ENCODE measurements at regions not wholly inside any gene's neighbourhood (a gene's known extent, or its start where the extent isn't known, plus 50 kb on each side); places are given as distances from the start of the nearest gene placed in this dataset.

DNA sequence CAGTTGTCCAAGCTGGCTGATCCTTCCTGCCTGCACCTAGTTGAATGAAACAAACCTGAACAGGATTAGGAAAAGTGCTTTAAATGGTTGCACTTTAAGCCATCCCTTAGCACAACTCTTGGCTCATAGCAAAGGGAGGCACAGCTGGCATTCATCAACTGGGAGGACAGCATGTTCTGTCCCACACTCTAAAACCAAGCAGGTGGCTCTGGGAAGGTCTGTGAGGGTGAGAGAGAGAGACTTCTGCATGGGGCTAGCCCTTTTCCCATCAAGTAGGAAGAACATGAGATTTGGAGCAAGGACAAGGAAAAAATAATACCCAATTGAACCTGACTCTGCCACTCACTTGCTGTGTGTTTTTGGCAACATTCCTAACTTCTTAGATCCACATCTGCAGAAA lies 140.9 kb upstream of the CCL2 start:
- no peaks in the 10 kb centered on the region for H3K36me3 ChIP-seq (replicated peaks in 1 of 2; ENCODE audit: control insufficient read depth in 1 of 2, insufficient read depth in 2 of 2, low read length in 2 of 2)
- H2AFZ ChIP-seq (ENCODE audit: insufficient read depth, low read depth, low read length, poor library complexity, severe bottlenecking): no peak overlapping the region
- H3K27ac Mint-ChIP-seq: no peak overlapping the region
- intact Hi-C loops (cut with micrococcal nuclease): no loop called here
- peaks cover 3 to 8% (median 6%) of the 10 kb centered on the region in 3 donors for H3K27me3 Mint-ChIP-seq (ENCODE audit: low read depth in 3 of 3)
- no peaks in the 10 kb centered on the region for H4K20me1 ChIP-seq (ENCODE audit: insufficient read depth, low read length)
- H3K4me3 ChIP-seq (replicated peaks in 1 of 3; ENCODE audit: low read depth in 2 of 3, low read length in 3 of 3): no peak overlapping the region
- H3K4me3 Mint-ChIP-seq: no peak overlapping the region
- H3K9ac ChIP-seq (ENCODE audit: insufficient read depth, low read length, poor library complexity, severe bottlenecking): no peak overlapping the region
- H3K4me1 Mint-ChIP-seq: no peaks in the 10 kb centered on the region
- H3K4me2 ChIP-seq (replicated peaks; ENCODE audit: extremely low read depth, low read length, poor library complexity, severe bottlenecking): no peak overlapping the region
- no peaks in the 10 kb centered on the region for H3K36me3 Mint-ChIP-seq
- no peak for DNase-seq
- H3K4me1 ChIP-seq (ENCODE audit: control insufficient read depth in 1 of 2, insufficient read depth in 2 of 2, low read length in 2 of 2): no peaks in the 10 kb centered on the region
- TF ChIP-seq, protein P1, sequence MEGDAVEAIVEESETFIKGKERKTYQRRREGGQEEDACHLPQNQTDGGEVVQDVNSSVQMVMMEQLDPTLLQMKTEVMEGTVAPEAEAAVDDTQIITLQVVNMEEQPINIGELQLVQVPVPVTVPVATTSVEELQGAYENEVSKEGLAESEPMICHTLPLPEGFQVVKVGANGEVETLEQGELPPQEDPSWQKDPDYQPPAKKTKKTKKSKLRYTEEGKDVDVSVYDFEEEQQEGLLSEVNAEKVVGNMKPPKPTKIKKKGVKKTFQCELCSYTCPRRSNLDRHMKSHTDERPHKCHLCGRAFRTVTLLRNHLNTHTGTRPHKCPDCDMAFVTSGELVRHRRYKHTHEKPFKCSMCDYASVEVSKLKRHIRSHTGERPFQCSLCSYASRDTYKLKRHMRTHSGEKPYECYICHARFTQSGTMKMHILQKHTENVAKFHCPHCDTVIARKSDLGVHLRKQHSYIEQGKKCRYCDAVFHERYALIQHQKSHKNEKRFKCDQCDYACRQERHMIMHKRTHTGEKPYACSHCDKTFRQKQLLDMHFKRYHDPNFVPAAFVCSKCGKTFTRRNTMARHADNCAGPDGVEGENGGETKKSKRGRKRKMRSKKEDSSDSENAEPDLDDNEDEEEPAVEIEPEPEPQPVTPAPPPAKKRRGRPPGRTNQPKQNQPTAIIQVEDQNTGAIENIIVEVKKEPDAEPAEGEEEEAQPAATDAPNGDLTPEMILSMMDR (IDR thresholded peaks at IDR 0.05): no peak
- H3K9me3 Mint-ChIP-seq: peaks cover 0 to 2% (median 0%) of the 10 kb centered on the region in 7 donors
- no peaks in the 10 kb centered on the region for H3K27me3 ChIP-seq (ENCODE audit: control insufficient read depth in 2 of 2, insufficient read depth in 2 of 2, low read length in 2 of 2)
- H3K9me3 ChIP-seq (replicated peaks in 1 of 2; ENCODE audit: control insufficient read depth in 1 of 2, insufficient read depth in 1 of 2, low read length in 2 of 2): no peaks in the 10 kb centered on the region
- H3K79me2 ChIP-seq (ENCODE audit: insufficient read depth, low read length): no peaks in the 10 kb centered on the region
- no peak overlapping the region for H3K27ac ChIP-seq (ENCODE audit: low read depth in 1 of 2, low read length in 2 of 2)

DNA sequence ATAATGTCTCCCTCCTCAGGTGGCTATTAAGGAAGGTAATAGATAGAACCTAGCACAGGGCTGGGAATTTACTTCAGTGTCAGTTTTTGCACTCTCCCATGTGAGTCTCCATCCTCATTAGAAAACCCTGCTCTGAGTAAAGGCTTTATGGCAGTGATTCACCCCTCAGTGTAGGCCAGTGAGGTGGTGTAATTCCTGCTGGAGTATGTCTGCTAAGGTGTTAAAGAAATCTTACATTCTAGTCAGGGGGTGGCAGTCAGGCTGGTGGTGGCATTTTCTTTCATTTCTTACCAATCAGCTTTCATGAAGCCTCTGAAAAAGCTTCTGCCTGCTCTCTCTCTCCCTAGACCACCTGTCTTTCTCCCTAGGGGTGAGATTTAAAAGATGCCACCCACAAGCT lies 138.8 kb upstream of the CCL2 start:
- no peak overlapping the region for H3K4me3 Mint-ChIP-seq
- no peaks in the 10 kb centered on the region for H3K4me1 Mint-ChIP-seq
- Histone ChIP-seq H2AFZ (ENCODE audit: insufficient read depth, low read depth, low read length, poor library complexity, severe bottlenecking) (no peak overlapping the region), H3K36me3 (replicated peaks in 1 of 2; ENCODE audit: control insufficient read depth in 1 of 2, insufficient read depth in 2 of 2, low read length in 2 of 2) (no peaks in the 10 kb centered on the region), H3K9me3 (replicated peaks in 1 of 2; ENCODE audit: control insufficient read depth in 1 of 2, insufficient read depth in 1 of 2, low read length in 2 of 2) (no peaks in the 10 kb centered on the region), H3K27ac (ENCODE audit: low read depth in 1 of 2, low read length in 2 of 2) (no peak overlapping the region), H3K79me2 (ENCODE audit: insufficient read depth, low read length) (no peaks in the 10 kb centered on the region), H4K20me1 (ENCODE audit: insufficient read depth, low read length) (no peaks in the 10 kb centered on the region), H3K9ac (ENCODE audit: insufficient read depth, low read length, poor library complexity, severe bottlenecking) (no peak overlapping the region), H3K4me2 (replicated peaks; ENCODE audit: extremely low read depth, low read length, poor library complexity, severe bottlenecking) (no peak overlapping the region), H3K4me3 (replicated peaks in 1 of 3; ENCODE audit: low read depth in 2 of 3, low read length in 3 of 3) (no peak overlapping the region), H3K27me3 (ENCODE audit: control insufficient read depth in 2 of 2, insufficient read depth in 2 of 2, low read length in 2 of 2) (no peaks in the 10 kb centered on the region), H3K4me1 (ENCODE audit: control insufficient read depth in 1 of 2, insufficient read depth in 2 of 2, low read length in 2 of 2) (no peaks in the 10 kb centered on the region)
- TF ChIP-seq, protein P1 (IDR thresholded peaks at IDR 0.05): no peak
- no peaks in the 10 kb centered on the region for H3K36me3 Mint-ChIP-seq
- H3K9me3 Mint-ChIP-seq: peaks cover 0 to 2% (median 0%) of the 10 kb centered on the region in 7 donors
- H3K27ac Mint-ChIP-seq: no peak overlapping the region
- DNase-seq: no peak
- H3K27me3 Mint-ChIP-seq (ENCODE audit: low read depth in 3 of 3): peaks cover 6 to 8% (median 7%) of the 10 kb centered on the region in 3 donors
- intact Hi-C loops (cut with micrococcal nuclease): no loop called here

Measured in CD14-positive monocyte (primary cell).